Suppressor macrophage treated with lipopolysaccharide for 1 hour (primary cell): ENCODE measurements at regions not wholly inside any gene's neighbourhood (a gene's known extent, or its start where the extent isn't known, plus 50 kb on each side); places are given as distances from the start of the nearest gene placed in this dataset.

ENCODE experiments used
- DNase-seq, 3 donors: peaks; one replicate each; pipeline ENCODE4 v3.0.0-alpha.2; 2020 to 2022

DNA sequence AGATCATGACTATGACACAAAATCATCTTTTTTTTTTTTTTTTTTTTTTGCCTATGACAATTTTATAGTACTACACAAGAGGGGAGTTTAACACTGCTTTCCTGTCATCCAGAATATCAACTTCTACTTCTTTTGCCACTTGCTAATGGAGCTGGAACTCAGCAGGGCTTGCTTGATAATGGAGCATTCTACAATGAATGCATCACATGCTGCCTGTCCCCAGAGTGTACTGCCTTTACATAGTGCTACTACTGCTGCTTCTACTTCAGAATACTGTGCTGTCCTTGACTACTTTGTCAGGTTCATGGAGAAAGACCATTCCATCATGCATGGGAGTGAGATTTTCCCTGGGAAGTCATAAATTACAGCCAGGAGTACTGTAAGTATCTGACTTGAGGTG, 338.6 kb upstream of the SEMA3A start:
- no peak for DNase-seq

DNA sequence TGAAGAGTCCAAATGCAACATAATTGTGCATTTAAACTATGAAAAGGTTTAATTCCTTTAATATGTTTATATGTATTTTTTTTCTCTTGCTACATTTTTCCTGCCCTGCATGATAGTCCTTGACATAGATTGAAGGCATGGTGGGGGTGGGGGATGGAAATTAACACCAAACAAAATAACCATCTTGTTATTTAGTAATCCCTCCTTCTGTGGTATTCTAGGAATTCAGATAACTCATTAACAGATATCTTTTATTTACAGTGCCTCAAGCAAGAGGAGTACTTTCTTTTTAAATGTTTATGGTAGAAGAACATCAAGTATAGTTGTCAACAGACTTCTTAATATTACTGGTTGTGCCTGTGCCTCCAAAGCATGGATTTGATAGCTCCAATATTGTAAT, 337.6 kb upstream of the SEMA3A start:
- no peak for DNase-seq

DNA sequence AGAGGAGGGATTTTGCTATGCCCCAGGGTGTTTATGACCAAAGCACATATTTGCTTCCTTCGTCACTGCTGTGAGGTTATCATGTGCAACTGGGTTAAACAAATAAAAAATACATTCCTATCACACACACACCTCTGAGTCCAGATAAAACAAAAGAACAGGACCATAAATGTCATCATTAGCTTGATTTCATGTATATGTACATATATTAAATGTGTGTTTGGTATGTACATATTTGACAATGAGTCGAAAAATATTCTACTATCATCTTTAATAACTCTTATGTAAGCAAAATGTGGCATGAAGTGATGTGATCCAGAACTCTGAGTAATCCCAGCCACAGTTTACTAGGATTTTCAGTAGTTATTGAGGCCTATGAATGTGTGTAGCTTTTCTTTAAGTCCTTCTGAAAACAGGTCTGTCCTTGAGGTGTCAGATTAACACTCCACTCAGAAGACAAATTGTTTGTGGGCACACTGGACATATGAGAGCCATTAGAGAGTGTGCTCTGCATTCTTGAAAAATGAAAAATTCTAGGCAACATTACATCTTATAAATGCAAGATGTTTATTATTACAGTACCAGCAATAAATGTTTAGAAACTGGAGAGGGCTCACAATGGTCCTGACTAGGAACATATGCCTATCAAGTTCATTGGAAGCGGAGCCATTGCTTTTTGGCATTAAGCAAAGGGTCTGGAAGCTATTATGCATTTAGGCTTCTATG, 335.1 kb upstream of the SEMA3A start:
- no peak for DNase-seq

DNA sequence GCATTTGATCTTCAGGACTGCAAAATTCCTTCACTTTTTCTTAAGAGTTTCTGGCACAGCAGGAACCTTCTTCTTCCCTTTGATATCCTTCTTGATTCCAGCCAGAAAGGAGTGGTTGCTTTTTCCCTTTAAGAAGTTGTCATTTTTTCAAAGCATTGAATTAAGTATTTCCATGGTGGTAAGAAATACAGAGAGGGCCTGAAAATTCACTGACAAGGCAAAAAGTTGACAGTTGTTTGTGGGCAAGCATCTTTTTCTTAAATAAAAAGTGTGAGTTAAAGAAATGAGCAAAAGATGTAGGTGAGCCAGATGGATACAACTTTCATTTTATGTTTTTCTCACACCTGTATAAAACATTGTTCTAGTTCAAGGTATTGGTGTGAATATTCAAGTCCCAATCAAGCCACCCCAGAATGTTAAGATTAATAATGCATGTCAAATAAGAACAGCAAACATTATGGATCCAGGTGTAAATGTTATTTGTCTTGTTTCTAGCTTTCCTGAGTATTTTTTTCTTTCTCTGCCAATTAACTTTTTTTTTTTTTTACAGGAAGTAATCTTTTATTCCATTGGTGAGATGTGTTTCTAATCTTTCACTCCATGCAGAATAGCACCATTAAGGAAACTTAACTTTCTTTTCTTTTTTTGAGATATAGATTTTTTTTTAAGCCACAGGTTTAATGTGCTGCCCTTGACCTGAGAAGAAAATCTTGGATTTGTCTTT, 334.3 kb upstream of the SEMA3A start:
- DNase-seq: peak in 1 of 3 donors; percentile 11

DNA sequence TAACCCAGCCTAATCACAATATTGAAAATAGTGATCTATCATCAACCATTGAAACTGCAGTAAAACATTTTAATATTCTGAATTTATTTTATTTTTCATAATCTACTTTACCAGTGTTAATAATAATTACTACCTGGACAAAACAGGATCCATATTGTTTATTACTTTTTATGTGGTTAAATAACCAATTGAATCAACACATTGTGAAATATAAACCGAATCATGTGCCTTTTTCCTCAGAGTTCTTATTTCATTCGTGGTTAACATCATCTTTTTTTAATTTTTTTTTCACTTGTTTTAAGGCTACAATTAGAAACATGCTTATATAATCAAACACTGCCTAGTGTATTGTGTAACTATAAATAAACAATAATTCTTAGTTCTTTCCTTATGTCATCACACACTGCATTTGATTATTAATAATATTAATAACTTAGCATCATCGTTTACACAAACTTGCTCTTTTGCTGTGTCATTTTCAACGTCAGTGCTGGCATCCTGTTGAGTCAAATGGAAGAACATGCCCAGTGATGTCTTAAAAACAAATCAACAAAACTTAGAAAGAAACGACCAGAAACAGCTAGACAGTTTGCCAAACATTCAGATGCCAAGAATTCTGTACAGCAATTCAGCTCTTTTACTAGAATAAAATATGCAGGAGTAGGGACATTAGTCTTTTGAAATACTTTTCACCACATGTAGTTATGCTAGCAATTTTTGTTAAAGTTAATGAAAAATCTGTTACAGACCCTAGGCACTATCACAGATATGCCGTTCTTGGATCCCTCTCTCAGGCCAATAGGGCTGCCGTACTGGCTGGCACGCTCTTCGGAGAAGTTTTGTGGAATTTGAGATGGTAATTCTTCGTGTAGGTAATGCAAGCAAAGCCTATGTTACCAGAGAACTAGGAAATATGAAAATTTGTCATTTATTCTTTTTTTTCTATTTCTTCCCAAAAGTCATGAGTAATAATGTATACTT, 330.4 kb upstream of the SEMA3A start:
- peak in 1 of 3 donors; percentile 16 for DNase-seq

DNA sequence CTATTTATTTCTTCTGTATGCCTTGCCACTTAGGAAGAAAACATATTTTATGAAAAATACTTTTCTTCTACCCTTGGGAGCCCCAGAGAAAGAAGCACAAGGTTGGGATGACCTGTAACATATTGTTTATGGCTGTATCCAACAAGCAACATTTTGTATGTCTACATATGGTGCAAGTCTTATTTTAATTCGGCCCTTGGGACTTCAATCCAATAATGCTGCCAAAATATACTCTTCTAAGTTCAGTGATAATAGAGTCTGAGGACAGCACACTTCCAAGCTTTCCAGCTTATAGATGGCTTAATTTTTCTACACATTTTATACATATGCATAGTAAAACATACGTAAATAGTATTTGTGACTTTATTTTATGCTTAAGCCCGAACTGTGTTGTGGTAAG, 318.5 kb upstream of the SEMA3A start:
- no peak for DNase-seq

DNA sequence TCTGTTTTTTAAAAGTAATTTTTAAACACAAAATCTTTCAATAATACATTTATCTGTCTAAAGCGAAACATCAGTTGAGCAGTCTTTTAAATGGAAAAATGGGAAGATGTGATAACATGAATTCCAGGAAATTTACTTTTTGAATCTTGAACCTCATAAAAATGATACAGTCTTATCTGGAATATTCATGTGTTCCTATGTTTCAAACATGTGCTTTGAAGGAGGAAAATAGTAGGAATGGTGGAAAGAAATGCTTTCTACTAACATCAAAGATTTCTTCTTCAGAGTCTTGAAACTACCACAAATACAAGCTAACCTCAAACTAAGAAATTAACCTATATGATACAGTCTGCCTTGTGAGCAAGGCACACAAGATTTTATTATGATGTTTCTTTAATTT, 317.5 kb upstream of the SEMA3A start:
- DNase-seq: no peak

DNA sequence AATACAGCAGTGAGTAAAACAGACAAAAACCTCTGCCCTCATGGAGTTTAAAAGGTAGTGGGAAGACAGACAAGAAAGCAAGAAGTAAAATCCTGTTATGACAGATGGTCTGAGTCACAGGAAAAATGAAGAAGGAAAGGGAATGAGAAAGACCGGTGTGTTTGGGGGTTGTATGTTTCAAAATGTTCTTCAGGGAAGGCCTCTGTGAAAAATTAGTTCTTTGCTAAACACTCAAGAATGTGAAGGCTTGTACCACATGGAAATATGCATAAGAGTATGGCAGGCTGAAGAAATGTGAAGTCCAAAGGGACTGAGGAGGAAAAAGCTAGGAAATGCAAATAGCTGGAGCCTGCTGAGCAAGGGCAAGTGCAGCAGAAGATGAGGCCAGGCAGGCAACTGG, 315.9 kb upstream of the SEMA3A start:
- peak in 1 of 3 donors; percentile 7 for DNase-seq

DNA sequence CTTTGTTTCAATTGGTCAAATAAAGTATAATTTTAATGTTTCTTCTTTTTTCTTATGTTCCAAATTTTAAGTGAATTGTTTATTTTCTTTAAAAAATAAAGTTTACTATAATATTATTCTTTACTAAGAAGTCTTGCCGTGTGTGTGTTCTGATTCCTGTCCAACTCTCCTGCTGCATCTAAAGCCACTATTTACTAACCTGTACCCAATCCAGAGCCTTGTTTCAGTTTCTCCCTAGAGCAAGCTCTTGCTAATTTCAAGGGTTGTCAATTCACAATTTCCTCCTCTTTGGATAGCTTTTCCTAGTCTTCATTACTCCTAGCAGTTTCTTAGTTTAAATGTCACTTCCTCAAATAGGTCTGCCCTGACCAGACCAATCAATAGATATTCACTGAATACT, 314.9 kb upstream of the SEMA3A start:
- no peak for DNase-seq

DNA sequence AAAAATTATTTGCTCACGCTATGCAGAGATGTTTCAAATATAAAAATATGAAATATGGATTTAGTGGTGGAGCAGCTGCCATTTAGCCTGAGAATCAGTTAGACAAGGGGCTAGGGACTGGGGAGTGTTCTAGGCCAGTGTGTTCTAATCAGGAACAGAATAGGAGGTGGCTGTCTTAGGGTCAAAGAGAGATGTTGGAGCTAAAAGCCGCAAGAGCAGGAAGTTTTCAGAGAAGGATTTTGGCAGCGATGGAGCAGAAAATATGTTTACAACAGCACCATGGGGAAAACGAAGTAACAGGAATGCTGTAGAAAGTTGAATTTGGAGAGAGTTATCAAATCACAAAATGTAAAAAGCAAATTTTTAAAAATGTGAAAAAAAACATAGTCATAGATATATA, 314.0 kb upstream of the SEMA3A start:
- DNase-seq: no peak

DNA sequence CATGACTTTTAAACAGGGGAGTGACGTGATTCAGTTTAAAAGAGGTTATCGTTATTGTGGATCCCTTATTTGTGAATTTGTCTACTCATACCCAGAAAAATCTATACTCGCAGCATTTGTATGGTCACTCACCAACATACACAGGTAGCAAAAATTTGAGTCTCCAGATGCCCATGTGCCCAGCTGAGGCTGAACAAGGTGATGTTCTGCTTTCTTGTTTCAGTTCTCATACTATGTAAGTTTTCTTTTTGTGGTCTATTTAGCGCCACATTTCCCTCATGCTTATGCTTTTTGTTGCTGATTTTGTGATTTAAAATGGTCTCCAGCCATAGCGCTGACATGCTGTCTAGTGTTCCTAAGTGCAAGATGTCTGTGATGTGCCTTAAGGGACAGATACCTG, 312.9 kb upstream of the SEMA3A start:
- no peak for DNase-seq

DNA sequence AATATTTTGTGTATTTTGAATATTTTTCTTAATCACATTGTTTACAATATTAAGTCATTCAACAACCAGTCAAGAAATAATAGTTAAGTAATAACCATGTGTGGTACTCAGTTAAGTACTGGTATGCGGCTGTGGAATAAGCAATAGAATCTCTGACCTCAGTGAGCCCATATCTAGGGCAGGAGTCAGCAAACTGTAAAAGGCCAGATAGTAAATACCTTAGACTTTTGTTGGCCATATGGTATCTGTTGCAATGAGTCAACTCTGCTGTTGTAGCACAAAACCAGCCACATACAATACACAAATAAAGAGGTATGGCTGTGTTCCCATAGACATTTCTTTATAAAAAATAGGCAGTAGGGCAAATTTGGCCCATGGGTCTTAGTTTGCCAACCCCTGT, 311.6 kb upstream of the SEMA3A start:
- no peak for DNase-seq

DNA sequence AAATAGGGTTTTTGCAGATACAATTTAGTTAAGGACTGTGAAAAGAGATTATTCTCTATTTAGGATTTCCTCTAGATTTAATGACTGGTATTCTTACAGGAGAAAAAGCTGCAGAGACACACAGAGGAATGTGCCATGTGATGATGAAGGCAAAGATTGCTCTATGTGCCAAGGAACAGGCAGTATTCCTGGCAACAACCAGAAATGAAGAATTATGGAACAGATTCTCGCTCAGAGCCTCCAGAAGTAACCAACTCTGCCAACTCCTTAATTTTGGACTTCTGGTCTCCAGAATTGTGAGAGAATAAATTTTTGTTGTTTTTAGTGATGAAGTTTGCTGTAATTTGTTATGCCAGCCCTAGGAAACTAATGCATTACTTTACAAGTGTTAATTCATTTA, 307.6 kb upstream of the SEMA3A start:
- no peak for DNase-seq

DNA sequence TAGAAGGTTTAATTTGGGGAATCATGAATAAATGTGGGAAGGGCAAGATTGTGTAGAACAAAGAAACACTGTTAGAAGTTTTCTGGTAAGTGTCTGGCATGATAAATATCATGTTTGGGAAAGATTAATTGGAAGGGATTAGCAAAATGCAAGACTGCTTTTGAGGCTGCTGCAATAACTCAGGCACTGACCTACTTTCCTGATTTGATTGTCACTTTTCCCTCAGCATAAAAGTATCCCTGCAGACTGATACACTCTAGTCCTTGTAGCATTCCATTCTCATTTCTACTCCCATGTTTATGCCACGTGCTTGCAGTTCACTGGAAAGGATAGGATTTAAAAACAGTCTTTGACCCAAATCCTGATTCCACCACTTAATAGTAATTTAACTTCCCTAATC, 303.3 kb upstream of the SEMA3A start:
- DNase-seq: no peak

DNA sequence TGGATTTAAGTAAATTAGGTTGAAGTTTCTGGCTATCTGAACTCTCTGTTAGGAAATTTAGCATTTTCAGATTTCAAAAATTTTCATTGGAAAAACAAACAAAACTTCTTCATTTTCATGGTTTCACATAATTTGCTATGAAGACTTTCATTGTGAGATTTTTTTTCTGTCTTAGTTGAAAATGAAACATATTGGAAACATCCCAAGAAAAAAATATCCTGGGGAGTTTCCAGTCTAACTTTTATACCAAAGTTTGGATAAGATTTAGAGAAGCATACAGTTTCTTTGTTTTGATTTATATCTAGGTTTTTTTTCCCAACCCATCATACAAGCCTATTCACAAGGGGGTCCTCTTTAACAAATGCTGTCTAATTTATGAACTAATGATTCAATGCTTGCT, 300.5 kb upstream of the SEMA3A start:
- DNase-seq: no peak

DNA sequence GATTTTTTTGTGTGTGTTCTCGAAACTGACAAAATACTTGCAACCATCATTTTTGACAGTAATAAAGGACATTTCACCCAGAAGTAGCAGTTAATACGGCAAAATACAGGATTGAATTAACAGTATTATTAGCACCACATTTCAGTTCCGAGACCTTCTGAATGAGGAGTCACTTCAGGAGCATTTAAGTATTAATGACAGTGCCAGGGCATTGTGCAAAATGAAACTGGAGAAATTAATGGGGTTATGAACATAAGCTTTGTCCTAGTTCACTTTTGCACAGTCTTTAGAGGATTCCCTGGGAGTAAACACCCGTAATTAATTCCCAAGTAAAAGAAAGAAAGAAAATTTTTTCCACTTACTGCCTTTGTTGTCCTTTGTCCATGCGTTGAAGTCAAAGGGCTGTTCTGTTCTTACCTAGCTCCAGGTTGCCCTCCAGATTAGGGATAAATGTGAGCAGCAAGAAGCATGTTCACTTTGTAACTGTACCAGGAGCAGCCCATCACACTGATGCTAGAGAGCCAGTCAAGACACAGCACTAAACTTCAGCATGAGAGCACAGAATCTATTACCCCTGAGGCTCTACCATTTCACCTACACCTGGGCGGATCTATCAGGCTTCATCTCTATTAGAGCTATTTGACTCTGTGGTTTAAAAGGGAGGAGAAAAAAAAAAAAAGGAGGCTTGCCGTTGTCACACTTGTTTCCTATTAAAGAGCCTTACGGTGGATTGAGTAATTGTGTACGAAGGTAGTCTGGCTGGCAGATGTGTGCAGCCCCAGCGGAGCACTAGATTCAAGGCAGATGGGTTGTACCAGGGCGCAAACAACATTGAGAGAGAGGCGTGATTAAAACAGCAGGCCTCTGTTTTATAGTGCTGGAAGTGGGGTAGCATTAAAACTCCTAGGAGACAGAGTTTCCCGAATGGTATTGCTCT, 297.8 kb upstream of the SEMA3A start:
- DNase-seq: no peak

DNA sequence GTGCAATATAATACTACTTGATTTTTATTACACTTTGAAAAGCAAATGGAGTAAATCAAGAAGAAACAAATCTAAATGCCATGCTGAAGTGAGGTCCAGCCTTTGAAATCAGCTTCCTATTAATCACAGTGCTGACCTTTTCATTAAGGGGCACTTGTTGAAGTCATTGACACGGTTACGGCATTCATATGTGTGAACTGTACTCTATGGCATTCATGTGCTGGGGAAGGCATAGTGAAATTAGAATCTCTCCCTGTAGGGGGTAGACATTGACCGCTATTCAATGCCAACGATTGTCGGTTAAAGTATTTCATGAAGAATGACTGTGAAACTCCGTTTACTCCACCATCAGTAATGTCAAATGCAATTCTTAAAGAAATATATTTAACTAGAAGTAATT, 296.1 kb upstream of the SEMA3A start:
- DNase-seq: no peak

DNA sequence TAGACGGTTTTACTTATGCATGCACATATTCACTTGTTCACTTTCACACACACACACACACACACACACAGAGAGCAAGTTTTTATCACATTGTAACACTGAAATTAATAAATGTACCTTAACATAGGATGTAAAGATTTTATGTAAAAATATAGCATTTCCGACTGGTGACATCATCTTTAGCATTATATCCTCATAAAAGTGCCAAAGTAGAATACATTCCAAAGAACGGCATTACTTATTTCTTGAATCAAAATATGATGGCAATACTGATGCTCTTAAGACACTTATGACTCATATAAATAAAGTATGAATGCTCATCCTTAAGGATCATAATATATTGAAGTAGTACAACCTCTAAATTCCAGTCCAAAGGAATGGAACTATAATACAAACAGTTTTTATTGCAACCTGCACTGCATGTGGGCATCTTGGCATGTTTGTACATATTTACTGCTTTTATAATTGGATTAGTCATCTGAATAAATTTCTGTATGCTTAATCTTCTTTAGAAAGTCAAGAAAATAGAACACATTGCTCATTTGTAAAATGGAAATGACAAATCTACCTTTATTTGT, 290.0 kb upstream of the SEMA3A start:
- no peak for DNase-seq

DNA sequence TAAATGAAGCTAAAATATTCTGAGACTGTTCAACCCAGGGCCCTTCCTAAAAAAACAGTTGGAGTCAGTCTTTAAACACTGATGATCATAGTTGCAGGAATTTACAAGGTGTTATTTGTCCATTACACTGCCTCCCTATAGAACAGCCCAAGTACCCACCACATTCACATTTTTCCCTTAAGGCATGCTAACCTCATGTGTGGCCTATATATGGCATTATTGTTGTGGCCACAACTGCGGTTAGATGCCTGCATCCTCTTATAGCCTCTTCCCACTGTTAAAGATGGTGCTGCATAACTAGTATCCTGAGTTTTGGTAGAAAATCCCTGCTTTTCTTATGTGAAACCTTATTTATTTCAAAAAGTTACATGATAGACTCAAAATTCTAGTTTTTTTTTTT, 287.9 kb upstream of the SEMA3A start:
- no peak for DNase-seq

DNA sequence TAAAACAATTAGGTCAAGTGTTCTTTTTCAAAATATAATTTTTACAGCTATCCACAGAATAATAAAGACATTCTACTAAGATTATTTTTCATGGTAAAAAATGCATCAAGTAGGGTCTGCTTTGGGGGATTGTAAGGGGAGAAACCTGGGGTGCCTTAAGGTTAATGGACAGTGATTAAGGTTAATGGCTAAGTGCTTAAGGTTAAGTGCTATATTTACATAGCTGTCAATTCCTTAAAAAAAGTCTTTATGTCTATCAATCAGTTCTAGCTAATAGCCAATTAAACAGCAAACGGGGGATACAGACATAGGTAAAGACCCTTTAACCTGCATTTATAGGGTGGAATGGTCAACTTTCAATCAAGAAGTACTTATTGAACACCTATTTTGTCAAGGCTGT, 284.5 kb upstream of the SEMA3A start:
- no peak for DNase-seq

DNA sequence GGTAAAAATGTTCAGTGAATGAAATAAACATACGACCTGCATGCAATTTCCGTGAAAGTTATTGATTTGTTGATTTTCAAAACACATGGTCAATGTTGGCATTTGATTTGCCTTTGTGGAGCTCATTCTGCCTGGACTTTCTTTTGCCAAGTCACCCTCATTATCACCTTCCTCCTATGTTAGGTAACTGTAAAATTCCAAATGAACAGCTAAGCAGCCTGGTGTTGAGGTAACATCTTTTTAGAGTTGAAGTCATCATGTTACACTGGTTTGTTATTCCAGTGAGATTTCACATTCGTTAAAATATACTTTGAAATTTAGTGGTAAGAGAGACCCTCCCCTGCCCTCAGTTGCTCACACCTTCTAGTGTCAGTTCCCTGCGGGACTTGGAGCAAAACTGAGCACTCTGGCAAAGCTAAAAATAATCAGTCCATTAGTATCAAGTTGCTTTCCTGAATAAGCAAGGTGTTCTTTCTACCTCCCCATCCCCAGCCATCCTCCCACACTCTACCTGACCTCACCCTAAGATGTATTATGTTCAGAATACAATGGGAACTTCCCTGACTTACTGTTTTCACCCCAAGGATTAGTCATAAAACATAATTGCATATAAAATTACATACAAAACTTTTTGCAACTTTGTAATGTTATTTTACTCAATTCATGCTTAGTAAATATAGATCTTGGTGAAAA, 283.3 kb upstream of the SEMA3A start:
- DNase-seq: no peak
